ENCODE measurements at regions not wholly inside any gene's neighbourhood (a gene's known extent, or its start where the extent isn't known, plus 50 kb on each side); places are given as distances from the start of the nearest gene placed in this dataset.

DNA sequence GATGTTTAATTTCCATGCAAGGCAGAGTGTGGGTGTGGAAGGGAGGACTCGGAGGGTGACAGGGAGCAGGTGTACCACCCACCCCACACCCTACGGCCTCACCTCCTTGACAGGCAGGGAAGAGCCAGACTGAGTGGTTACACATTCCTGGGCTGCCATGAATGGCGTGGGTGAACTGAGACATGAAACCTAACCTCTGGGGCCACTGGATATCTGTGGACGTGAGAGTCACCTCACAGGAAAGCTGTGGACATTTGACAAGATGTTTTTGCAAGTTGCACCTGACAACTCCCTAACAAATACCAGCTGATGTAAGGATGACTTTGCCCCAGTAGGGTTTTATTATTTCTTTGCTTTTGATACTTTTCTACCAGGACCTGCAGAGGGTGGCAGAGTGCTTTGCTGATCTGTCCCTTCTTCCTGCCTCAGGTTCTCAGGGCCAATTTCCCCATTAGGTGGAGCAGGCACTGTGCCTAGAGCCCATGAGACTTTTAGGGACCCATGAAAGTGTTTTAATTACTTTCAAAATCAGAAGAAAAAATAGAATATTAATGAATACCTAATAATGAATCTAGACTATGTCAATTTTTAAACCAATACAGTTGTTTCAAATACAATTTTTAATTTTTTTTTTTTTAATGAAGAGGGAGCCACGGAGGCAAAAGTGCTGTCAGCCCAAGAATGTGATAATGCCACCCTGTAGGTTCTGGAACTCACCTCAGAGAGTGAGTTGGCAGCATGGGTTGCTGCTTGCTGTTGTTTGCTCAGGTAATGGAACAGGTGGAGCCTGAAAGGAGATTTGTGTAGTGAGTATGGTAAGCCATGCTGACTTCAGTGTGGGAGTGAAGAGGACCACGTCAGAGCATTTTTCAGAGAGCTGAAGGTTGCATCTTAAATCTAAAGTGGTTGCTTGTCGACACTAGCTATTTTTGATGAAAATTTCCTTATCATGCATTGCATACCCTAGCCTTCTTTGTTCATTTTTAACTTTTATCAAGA is 58.0 kb upstream of the CYSLTR2 start:
- peaks cover 35% of the 10 kb centered on the region for H3K4me1 ChIP-seq (ENCODE audit: insufficient read depth, low read length)
- H3K4me3 ChIP-seq (ENCODE audit: low read length) = no peak overlapping the region
- H3K9me3 ChIP-seq (ENCODE audit: insufficient read depth, low read depth, low read length) = 0 out of 2 replicates have a peak, but pooled peaks cover 4% of the 10 kb centered on the region
- H3K36me3 ChIP-seq (ENCODE audit: insufficient read depth, low read depth, low read length) = no peaks in the 10 kb centered on the region
- no peaks in the 10 kb centered on the region for H3K27me3 ChIP-seq (ENCODE audit: insufficient read depth, low read length)
- H3K9ac ChIP-seq (ENCODE audit: low read depth, low read length) = no peak overlapping the region
- H3K27ac ChIP-seq (ENCODE audit: low read length) = no peak overlapping the region

- Histone ChIP-seq H3K4me1 (ENCODE audit: insufficient read depth, low read length) (peaks cover 4% of the 10 kb centered on the region; the same call in 1 of the 2 replicates), H3K9ac (ENCODE audit: low read depth, low read length) (no peak overlapping the region), H3K27me3 (ENCODE audit: insufficient read depth, low read length) (no peaks in the 10 kb centered on the region), H3K4me3 (ENCODE audit: low read length) (no peak overlapping the region), H3K9me3 (ENCODE audit: insufficient read depth, low read depth, low read length) (0 out of 2 replicates have a peak, but pooled peaks cover 4% of the 10 kb centered on the region), H3K27ac (ENCODE audit: low read length) (no peak overlapping the region), H3K36me3 (ENCODE audit: insufficient read depth, low read depth, low read length) (no peaks in the 10 kb centered on the region)
Observed at GRCh38 chr13:48600374-48601364, 53.1 kb upstream of the CYSLTR2 start.

DNA sequence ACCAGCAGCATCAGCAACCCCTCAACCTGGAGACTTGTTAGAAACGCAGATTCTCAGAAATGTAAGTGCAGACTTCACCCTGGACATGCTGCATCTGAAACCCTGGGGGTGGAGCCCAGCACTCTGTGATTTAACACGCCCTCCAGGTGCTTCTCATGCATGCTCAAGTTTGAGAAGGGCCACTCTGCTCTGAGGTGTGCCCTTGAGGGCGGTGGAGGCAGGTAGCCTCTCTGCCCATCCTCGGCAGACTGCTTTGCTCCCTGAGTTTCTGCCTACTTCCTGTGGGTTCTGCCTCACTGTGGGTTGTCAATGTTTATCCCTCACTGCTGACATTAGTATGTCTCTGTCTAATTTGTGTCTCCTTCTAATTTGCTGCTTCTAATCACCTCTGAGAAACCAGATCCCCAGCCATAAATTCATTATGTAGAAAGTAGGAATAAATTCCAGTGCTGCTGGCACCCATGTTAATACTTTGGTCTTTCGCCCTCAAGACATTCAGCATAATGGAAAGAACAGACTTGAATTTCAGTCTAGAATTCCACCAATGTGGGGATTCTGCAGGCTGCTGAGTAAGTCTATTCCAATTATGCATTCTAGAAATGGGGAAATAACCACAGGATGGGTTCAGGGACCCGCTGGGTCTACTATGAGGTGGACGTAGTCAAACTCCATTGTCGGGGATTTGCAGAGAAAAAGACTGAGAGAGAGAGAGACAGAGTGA is 51.3 kb upstream of the CYSLTR2 start:
- H3K36me3 ChIP-seq (ENCODE audit: insufficient read depth, low read depth, low read length) = no peaks in the 10 kb centered on the region
- H3K4me3 ChIP-seq (ENCODE audit: low read length) = no peak overlapping the region
- H3K9ac ChIP-seq (ENCODE audit: low read depth, low read length) = no peak overlapping the region
- peaks cover 4% of the 10 kb centered on the region; the same call in 1 of the 2 replicates for H3K4me1 ChIP-seq (ENCODE audit: insufficient read depth, low read length)
- no peak overlapping the region for H3K27ac ChIP-seq (ENCODE audit: low read length)
- H3K9me3 ChIP-seq (ENCODE audit: insufficient read depth, low read depth, low read length) = peaks cover 4% of the 10 kb centered on the region; the same call in 1 of the 2 replicates
- no peaks in the 10 kb centered on the region for H3K27me3 ChIP-seq (ENCODE audit: insufficient read depth, low read length)

DNA sequence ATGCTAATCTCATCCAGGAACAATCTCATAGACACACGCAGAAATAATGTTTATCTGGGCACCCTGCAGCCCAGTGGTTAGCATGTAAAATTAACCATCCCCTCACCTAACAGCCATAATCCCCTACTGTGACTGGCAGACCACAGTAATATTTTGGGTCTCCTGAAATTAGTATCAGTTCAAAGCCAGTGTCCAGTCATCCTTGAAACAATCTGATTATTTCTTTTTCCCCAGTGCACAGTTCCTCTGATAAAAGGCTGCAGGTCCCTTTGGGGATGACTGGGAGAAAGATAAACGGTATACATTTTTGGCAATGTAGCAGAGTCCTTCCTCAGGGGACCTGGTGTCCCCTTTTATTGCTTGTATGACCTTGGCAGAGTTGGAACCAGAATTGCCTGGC is 50.4 kb upstream of the CYSLTR2 start:
- Histone ChIP-seq H3K9ac (ENCODE audit: low read depth, low read length) (no peak overlapping the region), H3K9me3 (ENCODE audit: insufficient read depth, low read depth, low read length) (peaks cover 4% of the 10 kb centered on the region; the same call in 1 of the 2 replicates)

More for the DNA sequence above, 50.4 kb upstream of the CYSLTR2 start:
- Histone ChIP-seq H3K4me1 (ENCODE audit: insufficient read depth, low read length) (peaks cover 4% of the 10 kb centered on the region; the same call in 1 of the 2 replicates), H3K27ac (ENCODE audit: low read length) (no peak overlapping the region), H3K4me3 (ENCODE audit: low read length) (no peak overlapping the region), H3K27me3 (ENCODE audit: insufficient read depth, low read length) (no peaks in the 10 kb centered on the region), H3K36me3 (ENCODE audit: insufficient read depth, low read depth, low read length) (no peaks in the 10 kb centered on the region)

All from iPS-20b (cell line).